Gastroesophageal sphincter (tissue), 4 donors: ENCODE measurements at regions not wholly inside any gene's neighbourhood (a gene's known extent, or its start where the extent isn't known, plus 50 kb on each side); places are given as distances from the start of the nearest gene placed in this dataset.

Experiments
- ATAC-seq: fragments of 150-250 bp; one replicate; pipeline ENCODE4 v1.9.1; 2016; ENCODE audit warnings: mild to moderate bottlenecking, moderate library complexity
- H3K27ac ChIP-seq, 4 donors: fragments of 200-600 bp; sonication (generic) in 3 of 4; 1 replicate in 3 of 4; 2 replicates in 1 of 4; pipeline ENCODE4 v1.5.1; 2016 to 2019
- H3K27me3 ChIP-seq: fragments of 200-600 bp; sonication (generic); one replicate; pipeline ENCODE4 v1.5.1; 2019
- H3K36me3 ChIP-seq, 2 donors: fragments of 200-600 bp; sonication (generic); one replicate each; pipeline ENCODE4 v1.5.1; 2019; ENCODE audit warnings: control low read depth in 1 of 2
- H3K4me1 ChIP-seq, 3 donors: fragments of 200-600 bp; sonication (generic); 1 replicate in 2 of 3; 2 replicates in 1 of 3; pipeline ENCODE4 v1.5.1; 2016 to 2019; ENCODE audit warnings: control low read depth in 2 of 3
- H3K4me3 ChIP-seq, 2 donors: fragments of 200-600 bp; sonication (generic); one replicate each; pipeline ENCODE4 v1.5.1; 2019; ENCODE audit warnings: mild to moderate bottlenecking in 1 of 2, moderate library complexity in 1 of 2
- H3K9me3 ChIP-seq, 3 donors: fragments of 200-600 bp; sonication (generic); one replicate each; pipeline ENCODE4 v1.5.1; 2017 to 2019; ENCODE audit warnings: control low read depth in 2 of 3
- EP300 ChIP-seq: sonication (generic); formaldehyde crosslinking; IDR thresholded peaks from one replicate; pipeline ENCODE4 v1.6.1; 2017; ENCODE audit warnings: antibody characterized with exemption, mild to moderate bottlenecking
- POLR2A ChIP-seq, 2 donors: fragments of 450-650 bp; IDR thresholded peaks; one replicate each; pipeline ENCODE4 v1.6.1; 2017; ENCODE audit warnings: antibody characterized with exemption in 2 of 2, mild to moderate bottlenecking in 2 of 2, moderate library complexity in 1 of 2
- POLR2AphosphoS5 ChIP-seq: sonication (generic); formaldehyde crosslinking; IDR thresholded peaks from one replicate; pipeline ENCODE4 v1.6.1; 2017; ENCODE audit warnings: antibody characterized with exemption
- WGBS, 2 donors: methylation state at CpG; one replicate each; pipeline ENCODE4 v1.1.5; 2018; ENCODE audit warnings: low coverage in 1 of 2; 5-methylcytosine and 5-hydroxymethylcytosine counted together
- TF ChIP-seq, protein P1 (sequence below), 4 experiments: fragments of 200-600 bp in 2 of 4; fragments of 450-650 bp in 2 of 4; sonication (generic) in 1 of 4; IDR thresholded peaks; one replicate each; pipeline ENCODE4 v1.5.1; 2017 to 2019; ENCODE audit warnings: antibody characterized with exemption in 4 of 4, mild to moderate bottlenecking in 2 of 4, moderate library complexity in 2 of 4

GRCh38 chr9:117612317-117612716 is 91.9 kb upstream of the TLR4 start:
- 6 to 9% methylated on average over 1 of the region's 1 CpG for WGBS, 2 donors
- Histone ChIP-seq H3K9me3 (no peaks in the 10 kb centered on the region), H3K27me3 (no peaks in the 10 kb centered on the region), H3K36me3 (no peaks in the 10 kb centered on the region), H3K4me1 (no peaks in the 10 kb centered on the region), H3K27ac (no peak overlapping the region), H3K4me3 (no peak overlapping the region)
- ATAC-seq = no peak
- TF ChIP-seq POLR2A (IDR thresholded peaks at IDR 0.05) (no peak), EP300 (no peak), POLR2AphosphoS5 (no peak)
- TF ChIP-seq, protein P1, sequence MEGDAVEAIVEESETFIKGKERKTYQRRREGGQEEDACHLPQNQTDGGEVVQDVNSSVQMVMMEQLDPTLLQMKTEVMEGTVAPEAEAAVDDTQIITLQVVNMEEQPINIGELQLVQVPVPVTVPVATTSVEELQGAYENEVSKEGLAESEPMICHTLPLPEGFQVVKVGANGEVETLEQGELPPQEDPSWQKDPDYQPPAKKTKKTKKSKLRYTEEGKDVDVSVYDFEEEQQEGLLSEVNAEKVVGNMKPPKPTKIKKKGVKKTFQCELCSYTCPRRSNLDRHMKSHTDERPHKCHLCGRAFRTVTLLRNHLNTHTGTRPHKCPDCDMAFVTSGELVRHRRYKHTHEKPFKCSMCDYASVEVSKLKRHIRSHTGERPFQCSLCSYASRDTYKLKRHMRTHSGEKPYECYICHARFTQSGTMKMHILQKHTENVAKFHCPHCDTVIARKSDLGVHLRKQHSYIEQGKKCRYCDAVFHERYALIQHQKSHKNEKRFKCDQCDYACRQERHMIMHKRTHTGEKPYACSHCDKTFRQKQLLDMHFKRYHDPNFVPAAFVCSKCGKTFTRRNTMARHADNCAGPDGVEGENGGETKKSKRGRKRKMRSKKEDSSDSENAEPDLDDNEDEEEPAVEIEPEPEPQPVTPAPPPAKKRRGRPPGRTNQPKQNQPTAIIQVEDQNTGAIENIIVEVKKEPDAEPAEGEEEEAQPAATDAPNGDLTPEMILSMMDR (IDR thresholded peaks at IDR 0.05) = no peak

GRCh38 chr9:117597977-117598376 is 106.2 kb upstream of the TLR4 start:
- H3K27me3 ChIP-seq = no peaks in the 10 kb centered on the region
- TF ChIP-seq EP300 = no peak
- no peaks in the 10 kb centered on the region for H3K36me3 ChIP-seq
- no peak overlapping the region for H3K27ac ChIP-seq
- no peaks in the 10 kb centered on the region for H3K4me1 ChIP-seq
- H3K9me3 ChIP-seq = peaks cover 0 to 33% (median 0%) of the 10 kb centered on the region in 3 donors
- H3K4me3 ChIP-seq = no peak overlapping the region
- ATAC-seq = no peak
- WGBS, 2 donors = 50 to 85% methylated on average over 1 to 2 of the region's 2 CpGs

DNA sequence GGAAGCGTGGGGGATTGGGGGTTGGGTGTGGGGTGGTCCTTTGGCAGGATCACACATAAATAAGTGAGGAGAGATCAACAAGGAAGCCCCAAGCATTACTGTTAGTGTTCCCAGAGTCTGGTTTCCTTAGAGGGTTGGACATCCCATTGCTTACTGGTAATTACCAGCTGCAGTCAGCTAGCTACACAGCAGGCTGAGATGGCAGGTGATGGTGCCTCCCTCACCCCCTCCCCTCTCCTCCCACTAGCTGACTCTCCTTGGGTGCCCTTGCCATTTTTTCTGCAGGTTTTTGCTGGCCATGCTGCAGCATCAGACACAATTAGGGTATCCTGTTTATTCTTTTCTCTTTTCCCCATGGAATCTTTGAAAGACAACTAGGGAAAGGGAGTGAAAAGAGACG is 107.5 kb upstream of the TLR4 start:
- no peak for ATAC-seq
- Histone ChIP-seq H3K36me3 (no peaks in the 10 kb centered on the region), H3K27me3 (no peaks in the 10 kb centered on the region), H3K4me1 (no peaks in the 10 kb centered on the region), H3K4me3 (no peak overlapping the region), H3K9me3 (peaks cover 0 to 23% (median 0%) of the 10 kb centered on the region in 3 donors), H3K27ac (no peak overlapping the region)
- WGBS, 2 donors = 25 to 50% methylated on average over 1 of the region's 2 CpGs
- TF ChIP-seq EP300 (no peak), POLR2A (IDR thresholded peaks at IDR 0.05) (no peak), POLR2AphosphoS5 (no peak)
- TF ChIP-seq, protein P1 (IDR thresholded peaks at IDR 0.05) = no peak

- no peaks in the 10 kb centered on the region for H3K27me3 ChIP-seq
- ATAC-seq = no peak
- H3K9me3 ChIP-seq = peaks cover 0 to 21% (median 0%) of the 10 kb centered on the region in 3 donors
- no peak for TF ChIP-seq POLR2A (IDR thresholded peaks at IDR 0.05)
- no peak for TF ChIP-seq EP300
- TF ChIP-seq, protein P1 (IDR thresholded peaks at IDR 0.05) = no peak
- TF ChIP-seq POLR2AphosphoS5 = no peak
- WGBS, 2 donors = 85 to 89% methylated on average over 1 to 3 of the region's 3 CpGs
- H3K4me1 ChIP-seq = no peaks in the 10 kb centered on the region
- H3K36me3 ChIP-seq = no peaks in the 10 kb centered on the region
- no peak overlapping the region for H3K27ac ChIP-seq
- H3K4me3 ChIP-seq = no peak overlapping the region
Observed at GRCh38 chr9:117595650-117596049, 108.6 kb upstream of the TLR4 start.

DNA sequence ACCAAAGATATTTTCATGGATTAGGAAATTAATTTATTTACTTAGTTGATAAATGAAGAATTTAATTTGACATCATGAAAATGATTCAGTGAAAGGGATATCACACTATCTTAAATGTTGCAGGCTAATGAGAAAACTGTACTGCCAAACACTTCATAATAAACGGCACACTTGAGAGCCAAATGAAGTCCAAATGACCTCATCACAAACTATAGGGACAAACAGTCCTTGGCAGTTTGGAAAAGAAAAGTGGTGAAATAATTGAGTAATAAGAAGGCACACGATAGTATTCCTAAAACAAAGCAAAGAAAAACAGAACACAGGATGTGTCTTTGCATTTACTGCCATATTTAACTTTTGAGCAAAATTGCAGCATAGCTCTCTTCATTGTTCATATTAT is 116.9 kb upstream of the TLR4 start:
- H3K36me3 ChIP-seq = no peaks in the 10 kb centered on the region
- peak; percentile 72 for ATAC-seq
- H3K27me3 ChIP-seq = peaks cover 5% of the 10 kb centered on the region
- peaks cover 0 to 6% (median 0%) of the 10 kb centered on the region in 3 donors for H3K9me3 ChIP-seq
- TF ChIP-seq POLR2A (IDR thresholded peaks at IDR 0.05) (no peak), EP300 (no peak), POLR2AphosphoS5 (no peak)
- TF ChIP-seq, protein P1 (IDR thresholded peaks at IDR 0.05) = no peak
- H3K4me1 ChIP-seq = no peaks in the 10 kb centered on the region
- no peak overlapping the region for H3K4me3 ChIP-seq
- H3K27ac ChIP-seq = no peak overlapping the region
- 54% methylated on average over 2 of the region's 2 CpGs for WGBS, 2 donors
